ENCODE measurements at regions not wholly inside any gene's neighbourhood (a gene's known extent, or its start where the extent isn't known, plus 50 kb on each side); places are given as distances from the start of the nearest gene placed in this dataset.

DNA sequence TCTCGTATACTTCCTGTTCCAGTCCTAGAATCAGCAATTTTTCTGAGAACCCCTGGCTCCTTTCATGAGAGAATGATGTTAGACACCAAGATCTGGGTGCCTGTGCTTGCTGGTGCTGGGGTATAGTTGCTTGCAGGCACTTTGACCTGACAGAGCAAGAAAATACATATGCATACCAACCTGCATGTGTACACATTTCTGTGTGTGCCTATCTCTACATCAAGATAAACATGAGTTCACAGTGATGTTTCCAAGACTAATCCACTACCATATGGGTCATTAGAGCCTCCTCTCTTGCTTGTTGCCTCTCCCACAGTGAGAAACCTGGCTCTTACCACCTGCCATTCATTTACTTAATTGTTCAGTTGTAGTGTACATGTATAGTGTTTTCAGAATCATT is 229.1 kb upstream of the IGFBP3 start:
- TF ChIP-seq POLR2A (IDR thresholded peaks at IDR 0.05; ENCODE audit: extremely low read depth, insufficient read length) (no peak), CTCF (IDR thresholded peaks at IDR 0.05; ENCODE audit: low read depth, low read length) (no peak)
- H3K4me3 ChIP-seq (ENCODE audit: low read depth, low read length) = no peak overlapping the region
- DNase-seq (ENCODE audit: low read depth) = no peak

DNA sequence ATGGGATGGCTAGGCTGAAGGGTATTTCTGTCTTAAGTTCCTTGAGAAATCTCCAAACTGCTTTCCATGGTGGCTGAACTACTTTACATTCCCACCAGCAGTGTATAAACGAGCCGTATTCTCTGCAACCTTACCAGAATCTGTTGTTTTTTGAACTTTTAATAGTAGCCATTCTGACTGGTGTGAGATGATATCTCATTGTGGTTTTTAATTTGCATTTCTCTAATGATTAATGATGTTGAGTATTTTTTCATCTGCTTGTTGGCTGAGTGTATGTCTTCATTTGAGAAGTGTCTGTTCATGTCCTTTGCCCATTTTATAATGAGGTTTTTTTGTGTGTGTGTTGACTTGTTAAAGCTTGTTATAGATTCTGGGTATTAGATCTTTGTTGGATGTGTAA is 226.8 kb upstream of the IGFBP3 start:
- TF ChIP-seq CTCF (IDR thresholded peaks at IDR 0.05; ENCODE audit: low read depth, low read length) (no peak), MYC (IDR thresholded peaks at IDR 0.05; ENCODE audit: low read depth, low read length) (no peak), POLR2A (IDR thresholded peaks at IDR 0.05; ENCODE audit: extremely low read depth, insufficient read length) (no peak), MAX (IDR thresholded peaks at IDR 0.05; ENCODE audit: low read depth, low read length) (no peak)
- no peak overlapping the region for H3K4me3 ChIP-seq (ENCODE audit: low read depth, low read length)
- no peak for DNase-seq (ENCODE audit: low read depth)

- TF ChIP-seq MAX (IDR thresholded peaks at IDR 0.05; ENCODE audit: low read depth, low read length) (no peak), MYC (IDR thresholded peaks at IDR 0.05; ENCODE audit: low read depth, low read length) (no peak), POLR2A (IDR thresholded peaks at IDR 0.05; ENCODE audit: extremely low read depth, insufficient read length) (no peak), CTCF (IDR thresholded peaks at IDR 0.05; ENCODE audit: low read depth, low read length) (no peak)
- no peak for DNase-seq (ENCODE audit: low read depth)
- no peak overlapping the region for H3K4me3 ChIP-seq (ENCODE audit: low read depth, low read length)
Measured at GRCh38 chr7:46146454-46147255, 225.6 kb upstream of the IGFBP3 start.

DNA sequence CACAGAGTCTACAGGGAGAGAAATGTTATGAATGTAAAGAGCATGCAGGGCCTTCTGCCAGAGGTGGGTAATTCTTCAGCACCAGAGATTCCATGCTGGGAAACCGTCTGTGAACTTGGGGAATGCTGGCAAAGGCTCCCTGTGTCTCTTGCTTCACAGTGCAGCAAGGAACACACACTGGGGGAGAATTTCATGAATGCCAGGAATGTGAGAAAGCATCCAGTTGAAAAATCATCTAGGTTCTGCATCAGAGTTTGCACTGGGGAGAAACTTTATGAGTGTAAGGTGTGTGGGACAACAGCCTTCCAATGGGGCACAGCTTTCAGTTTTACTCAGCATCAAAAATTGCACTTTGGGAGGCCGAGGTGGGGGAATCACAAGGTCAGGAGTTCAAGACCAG is 224.3 kb upstream of the IGFBP3 start:
- DNase-seq (ENCODE audit: low read depth) = no peak
- TF ChIP-seq MYC (IDR thresholded peaks at IDR 0.05; ENCODE audit: low read depth, low read length) = no peak
- TF ChIP-seq POLR2A (IDR thresholded peaks at IDR 0.05; ENCODE audit: extremely low read depth, insufficient read length) = no peak
- no peak for TF ChIP-seq MAX (IDR thresholded peaks at IDR 0.05; ENCODE audit: low read depth, low read length)
- no peak for TF ChIP-seq CTCF (IDR thresholded peaks at IDR 0.05; ENCODE audit: low read depth, low read length)

GRCh38 chr7:46143949-46144917 is 223.2 kb upstream of the IGFBP3 start:
- H3K4me3 ChIP-seq (ENCODE audit: low read depth, low read length) = no peak overlapping the region
- DNase-seq (ENCODE audit: low read depth) = no peak

More for the DNA sequence above, 224.3 kb upstream of the IGFBP3 start:
- no peak overlapping the region for H3K4me3 ChIP-seq (ENCODE audit: low read depth, low read length)

More at GRCh38 chr7:46143949-46144917, 223.2 kb upstream of the IGFBP3 start:
- TF ChIP-seq MAX (IDR thresholded peaks at IDR 0.05; ENCODE audit: low read depth, low read length) (no peak), MYC (IDR thresholded peaks at IDR 0.05; ENCODE audit: low read depth, low read length) (no peak), CTCF (IDR thresholded peaks at IDR 0.05; ENCODE audit: low read depth, low read length) (no peak), POLR2A (IDR thresholded peaks at IDR 0.05; ENCODE audit: extremely low read depth, insufficient read length) (no peak)
